Neuronal stem cell (in vitro differentiated cells): ENCODE measurements at regions not wholly inside any gene's neighbourhood (a gene's known extent, or its start where the extent isn't known, plus 50 kb on each side); places are given as distances from the start of the nearest gene placed in this dataset.

Experiments used
- DNase-seq: peaks from one replicate; pipeline ENCODE4 v3.0.0-alpha.2; 2013; ENCODE audit warnings: low spot score
- H2AFZ ChIP-seq: one replicate; pipeline ENCODE4 v1.6.1; 2013; ENCODE audit warnings: mild to moderate bottlenecking, low read length, inconsistent platforms
- H2AK5ac ChIP-seq: 2 replicates; pipeline ENCODE4 v1.6.1; 2013; ENCODE audit warnings: low read depth, mild to moderate bottlenecking, inconsistent platforms, low read length, moderate library complexity, mixed read lengths
- H2BK120ac ChIP-seq: 2 replicates; pipeline ENCODE4 v1.6.1; 2013; ENCODE audit warnings: low read depth, mild to moderate bottlenecking, inconsistent platforms, low read length, moderate library complexity, mixed read lengths
- H2BK12ac ChIP-seq: one replicate; pipeline ENCODE4 v1.6.1; 2013; ENCODE audit warnings: low read length, inconsistent platforms
- H2BK15ac ChIP-seq: 2 replicates; pipeline ENCODE4 v1.6.1; 2013; ENCODE audit warnings: mild to moderate bottlenecking, low read length, inconsistent platforms, mixed read lengths
- H2BK5ac ChIP-seq: one replicate; pipeline ENCODE4 v1.6.1; 2013; ENCODE audit warnings: inconsistent platforms, mild to moderate bottlenecking, low read length, moderate library complexity
- H3K14ac ChIP-seq: one replicate; pipeline ENCODE4 v1.6.1; 2013; ENCODE audit warnings: low read length, inconsistent platforms
- H3K18ac ChIP-seq: 2 replicates; pipeline ENCODE4 v1.6.1; 2013; ENCODE audit warnings: low read length, inconsistent platforms
- H3K23ac ChIP-seq: 2 replicates; pipeline ENCODE4 v1.6.1; 2013; ENCODE audit warnings: low read depth, mild to moderate bottlenecking, mixed read lengths, low read length, inconsistent platforms; ENCODE audit not compliant: poor library complexity
- H3K27ac ChIP-seq: replicated peaks from 3 replicates; pipeline ENCODE4 v1.5.1; 2013; ENCODE audit warnings: low read length, inconsistent platforms
- H3K27me3 ChIP-seq, 3 experiments: 2 replicates each; pipeline ENCODE4 v1.6.1; 2013; ENCODE audit warnings: low read length in 3 of 3, mild to moderate bottlenecking in 2 of 3, inconsistent platforms in 1 of 3, low read depth in 1 of 3, mixed read lengths in 1 of 3, moderate library complexity in 1 of 3; ENCODE audit not compliant: control insufficient read depth in 3 of 3, insufficient read depth in 3 of 3
- H3K36me3 ChIP-seq, 2 donors: replicated peaks in 1 of 2; 2 replicates each; pipeline ENCODE4 v1.6.1; 2013; ENCODE audit warnings: low read length in 2 of 2; ENCODE audit not compliant: control insufficient read depth in 2 of 2, insufficient read depth in 2 of 2
- H3K4ac ChIP-seq: 2 replicates; pipeline ENCODE4 v1.6.1; 2013; ENCODE audit warnings: inconsistent platforms, mild to moderate bottlenecking, low read length, moderate library complexity
- H3K4me1 ChIP-seq, 2 donors: 1 replicate in 1 of 2; 2 replicates in 1 of 2; pipeline ENCODE4 v1.6.1; 2013; ENCODE audit warnings: low read length in 2 of 2, low read depth in 1 of 2; ENCODE audit not compliant: control insufficient read depth in 2 of 2, insufficient read depth in 1 of 2
- H3K4me2 ChIP-seq: one replicate; pipeline ENCODE4 v1.6.1; 2013; ENCODE audit warnings: mild to moderate bottlenecking, low read length, inconsistent platforms; ENCODE audit not compliant: insufficient read depth, poor library complexity, severe bottlenecking
- H3K4me3 ChIP-seq, 2 donors: 2 replicates each; pipeline ENCODE4 v1.5.1; 2013; ENCODE audit warnings: low read length in 2 of 2, mild to moderate bottlenecking in 2 of 2, inconsistent platforms in 1 of 2, moderate library complexity in 1 of 2
- H3K79me1 ChIP-seq: one replicate; pipeline ENCODE4 v1.6.1; 2013; ENCODE audit warnings: low read depth, mild to moderate bottlenecking, inconsistent platforms, low read length, moderate library complexity
- H3K9ac ChIP-seq: one replicate; pipeline ENCODE4 v1.6.1; 2013; ENCODE audit warnings: mild to moderate bottlenecking, low read depth, low read length, inconsistent platforms; ENCODE audit not compliant: poor library complexity
- H3K9me3 ChIP-seq, 2 donors: replicated peaks in 1 of 2; 2 replicates each; pipeline versions ENCODE3 to v1.6.1; 2013; ENCODE audit warnings: low read length in 2 of 2, mild to moderate bottlenecking in 2 of 2, inconsistent platforms in 1 of 2, low read depth in 1 of 2, mixed read lengths in 1 of 2, moderate library complexity in 1 of 2; ENCODE audit not compliant: control insufficient read depth in 2 of 2, insufficient read depth in 1 of 2
- H4K8ac ChIP-seq: one replicate; pipeline ENCODE4 v1.6.1; 2013; ENCODE audit warnings: low read depth, mild to moderate bottlenecking, inconsistent platforms, low read length, moderate library complexity
- H4K91ac ChIP-seq: one replicate; pipeline ENCODE4 v1.6.1; 2013; ENCODE audit warnings: low read length, low read depth, mild to moderate bottlenecking, inconsistent platforms; ENCODE audit not compliant: poor library complexity
- WGBS, 2 donors: extraction: QIAGEN DNeasy Blood & Tissue Kit; methylation state at CpG; one replicate each; pipeline ENCODE4 v1.1.7; 2013; ENCODE audit warnings: missing lambda C conversion rate in 2 of 2, mixed read lengths in 1 of 2; ENCODE audit not compliant: insufficient read length in 2 of 2, insufficient replicate concordance in 1 of 2; ENCODE audit errors: extremely low coverage in 2 of 2; 5-methylcytosine and 5-hydroxymethylcytosine counted together

GRCh38 chr2:58973811-58974281, 732.7 kb upstream of the FANCL start:
- H3K27ac ChIP-seq: no peak overlapping the region
- H2BK120ac ChIP-seq: no peak overlapping the region
- H2AK5ac ChIP-seq: no peak overlapping the region
- H3K4me3 ChIP-seq: no peak overlapping the region
- H2BK15ac ChIP-seq: no peak overlapping the region
- no peak overlapping the region for H2AFZ ChIP-seq
- H3K4ac ChIP-seq: no peak overlapping the region
- H3K14ac ChIP-seq: no peak overlapping the region
- H3K9ac ChIP-seq: no peak overlapping the region
- peaks cover 0 to 20% of the 10 kb centered on the region in 2 donors for H3K4me1 ChIP-seq
- no peak overlapping the region for H2BK12ac ChIP-seq
- no peaks in the 10 kb centered on the region for H3K9me3 ChIP-seq
- no peak overlapping the region for H4K91ac ChIP-seq
- H2BK5ac ChIP-seq: no peak overlapping the region
- WGBS, 2 donors: no CpG with 5 or more reads among the region's 6 CpGs
- H3K23ac ChIP-seq: no peak overlapping the region
- H4K8ac ChIP-seq: no peak overlapping the region
- H3K18ac ChIP-seq: no peak overlapping the region
- peaks cover 0 to 17% (median 0%) of the 10 kb centered on the region in 3 experiments for H3K27me3 ChIP-seq
- no peaks in the 10 kb centered on the region for H3K36me3 ChIP-seq
- H3K79me1 ChIP-seq: no peaks in the 10 kb centered on the region
- no peak overlapping the region for H3K4me2 ChIP-seq
- no peak for DNase-seq

GRCh38 chr2:58972737-58973136, 731.6 kb upstream of the FANCL start:
- Histone ChIP-seq H2BK15ac (no peak overlapping the region), H2AFZ (no peak overlapping the region), H3K4me3 (no peak overlapping the region), H3K9ac (no peak overlapping the region), H3K4me2 (no peak overlapping the region), H3K9me3 (no peaks in the 10 kb centered on the region), H3K23ac (no peak overlapping the region), H3K79me1 (no peaks in the 10 kb centered on the region), H3K4ac (no peak overlapping the region), H4K91ac (no peak overlapping the region), H3K4me1 (peaks cover 0 to 20% of the 10 kb centered on the region in 2 donors), H3K27ac (no peak overlapping the region), H3K14ac (no peak overlapping the region), H2BK12ac (no peak overlapping the region), H2AK5ac (no peak overlapping the region), H3K36me3 (no peaks in the 10 kb centered on the region), H2BK120ac (no peak overlapping the region), H3K18ac (no peak overlapping the region), H4K8ac (no peak overlapping the region), H3K27me3 (peaks cover 0 to 12% (median 0%) of the 10 kb centered on the region in 3 experiments), H2BK5ac (no peak overlapping the region)
- no peak for DNase-seq
- WGBS, 2 donors: no CpG with 5 or more reads among the region's 1 CpG

GRCh38 chr2:58971511-58972360, 730.6 kb upstream of the FANCL start:
- no peak overlapping the region for H2BK120ac ChIP-seq
- no peak overlapping the region for H3K23ac ChIP-seq
- H3K4me2 ChIP-seq: no peak overlapping the region
- H3K36me3 ChIP-seq: no peaks in the 10 kb centered on the region
- WGBS, 2 donors: no CpG with 5 or more reads among the region's 14 CpGs
- H3K4me3 ChIP-seq: no peak overlapping the region
- no peak overlapping the region for H3K4ac ChIP-seq
- H2AFZ ChIP-seq: no peak overlapping the region
- H3K9ac ChIP-seq: no peak overlapping the region
- no peak for DNase-seq
- H2BK12ac ChIP-seq: no peak overlapping the region
- peaks cover 0 to 4% (median 0%) of the 10 kb centered on the region in 3 experiments for H3K27me3 ChIP-seq
- no peak overlapping the region for H2BK5ac ChIP-seq
- no peak overlapping the region for H3K27ac ChIP-seq
- H3K14ac ChIP-seq: no peak overlapping the region
- no peaks in the 10 kb centered on the region for H3K79me1 ChIP-seq
- H3K18ac ChIP-seq: no peak overlapping the region
- no peak overlapping the region for H2BK15ac ChIP-seq
- no peaks in the 10 kb centered on the region for H3K9me3 ChIP-seq
- H3K4me1 ChIP-seq: peaks cover 0 to 15% of the 10 kb centered on the region in 2 donors
- H4K8ac ChIP-seq: no peak overlapping the region
- H4K91ac ChIP-seq: no peak overlapping the region
- no peak overlapping the region for H2AK5ac ChIP-seq

GRCh38 chr2:58970365-58970764, 729.2 kb upstream of the FANCL start:
- Histone ChIP-seq H3K14ac (no peak overlapping the region), H4K8ac (no peak overlapping the region), H3K36me3 (no peaks in the 10 kb centered on the region), H3K79me1 (no peaks in the 10 kb centered on the region), H3K9me3 (no peaks in the 10 kb centered on the region), H2BK5ac (no peak overlapping the region), H3K4me3 (no peak overlapping the region), H3K27ac (no peak overlapping the region), H3K9ac (no peak overlapping the region), H2AK5ac (no peak overlapping the region), H2BK120ac (no peak overlapping the region), H3K27me3 (peaks cover 0 to 4% (median 0%) of the 10 kb centered on the region in 3 experiments), H3K4me2 (no peak overlapping the region), H2BK12ac (no peak overlapping the region), H2BK15ac (no peak overlapping the region), H3K4me1 (peaks cover 0 to 12% of the 10 kb centered on the region in 2 donors), H3K18ac (no peak overlapping the region), H2AFZ (no peak overlapping the region), H4K91ac (no peak overlapping the region), H3K4ac (no peak overlapping the region), H3K23ac (no peak overlapping the region)
- WGBS, 2 donors: no CpG with 5 or more reads among the region's 4 CpGs
- no peak for DNase-seq
